ENCODE measurements at regions not wholly inside any gene's neighbourhood (a gene's known extent, or its start where the extent isn't known, plus 50 kb on each side); places are given as distances from the start of the nearest gene placed in this dataset.

DNA sequence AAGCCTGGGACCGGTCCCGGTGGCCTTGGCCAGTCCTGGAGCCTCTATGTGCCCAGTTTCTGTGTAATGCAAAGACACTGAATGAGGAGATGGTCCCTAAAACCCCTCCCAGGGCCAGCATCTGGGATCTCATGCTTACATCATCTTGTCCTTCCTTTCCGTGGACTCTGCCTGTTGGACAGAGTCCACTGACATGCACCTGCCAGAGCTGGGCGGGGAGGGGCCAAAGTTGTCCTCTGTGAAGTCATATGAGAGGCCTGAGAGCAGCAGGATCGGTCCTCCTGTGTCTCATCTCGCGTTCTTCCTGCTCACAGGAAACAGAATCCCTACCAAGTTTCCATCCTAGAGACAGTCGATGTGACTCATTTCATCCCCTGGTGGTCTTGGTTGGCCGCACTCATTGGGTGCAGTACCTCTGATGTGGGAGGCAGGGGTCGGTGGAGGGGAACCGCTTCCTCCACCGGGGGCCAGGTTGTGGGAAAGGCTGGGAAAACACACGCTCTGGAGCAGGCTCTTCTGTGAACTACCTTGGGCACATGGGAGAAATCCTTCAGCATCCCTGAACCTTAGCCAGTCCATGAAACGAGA is 389.6 kb upstream of the PODXL start:
- no peak for DNase-seq
- H3K4me1 Mint-ChIP-seq (ENCODE audit: low read depth, unreplicated experiment), result peaks cover 25% of the 10 kb centered on the region
- peaks cover 3% of the 10 kb centered on the region for H3K36me3 Mint-ChIP-seq (ENCODE audit: unreplicated experiment)
- H3K9me3 Mint-ChIP-seq (ENCODE audit: unreplicated experiment), result peaks cover 8% of the 10 kb centered on the region
- H3K27me3 Mint-ChIP-seq (ENCODE audit: unreplicated experiment), result peaks cover 8% of the 10 kb centered on the region
- TF ChIP-seq, protein P1, sequence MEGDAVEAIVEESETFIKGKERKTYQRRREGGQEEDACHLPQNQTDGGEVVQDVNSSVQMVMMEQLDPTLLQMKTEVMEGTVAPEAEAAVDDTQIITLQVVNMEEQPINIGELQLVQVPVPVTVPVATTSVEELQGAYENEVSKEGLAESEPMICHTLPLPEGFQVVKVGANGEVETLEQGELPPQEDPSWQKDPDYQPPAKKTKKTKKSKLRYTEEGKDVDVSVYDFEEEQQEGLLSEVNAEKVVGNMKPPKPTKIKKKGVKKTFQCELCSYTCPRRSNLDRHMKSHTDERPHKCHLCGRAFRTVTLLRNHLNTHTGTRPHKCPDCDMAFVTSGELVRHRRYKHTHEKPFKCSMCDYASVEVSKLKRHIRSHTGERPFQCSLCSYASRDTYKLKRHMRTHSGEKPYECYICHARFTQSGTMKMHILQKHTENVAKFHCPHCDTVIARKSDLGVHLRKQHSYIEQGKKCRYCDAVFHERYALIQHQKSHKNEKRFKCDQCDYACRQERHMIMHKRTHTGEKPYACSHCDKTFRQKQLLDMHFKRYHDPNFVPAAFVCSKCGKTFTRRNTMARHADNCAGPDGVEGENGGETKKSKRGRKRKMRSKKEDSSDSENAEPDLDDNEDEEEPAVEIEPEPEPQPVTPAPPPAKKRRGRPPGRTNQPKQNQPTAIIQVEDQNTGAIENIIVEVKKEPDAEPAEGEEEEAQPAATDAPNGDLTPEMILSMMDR (IDR thresholded peaks at IDR 0.05; ENCODE audit: partially characterized antibody, unreplicated experiment), result no peak
- H3K4me3 Mint-ChIP-seq (ENCODE audit: unreplicated experiment), result peak overlapping the region; percentile 39
- H3K27ac Mint-ChIP-seq (ENCODE audit: unreplicated experiment), result no peak overlapping the region

DNA sequence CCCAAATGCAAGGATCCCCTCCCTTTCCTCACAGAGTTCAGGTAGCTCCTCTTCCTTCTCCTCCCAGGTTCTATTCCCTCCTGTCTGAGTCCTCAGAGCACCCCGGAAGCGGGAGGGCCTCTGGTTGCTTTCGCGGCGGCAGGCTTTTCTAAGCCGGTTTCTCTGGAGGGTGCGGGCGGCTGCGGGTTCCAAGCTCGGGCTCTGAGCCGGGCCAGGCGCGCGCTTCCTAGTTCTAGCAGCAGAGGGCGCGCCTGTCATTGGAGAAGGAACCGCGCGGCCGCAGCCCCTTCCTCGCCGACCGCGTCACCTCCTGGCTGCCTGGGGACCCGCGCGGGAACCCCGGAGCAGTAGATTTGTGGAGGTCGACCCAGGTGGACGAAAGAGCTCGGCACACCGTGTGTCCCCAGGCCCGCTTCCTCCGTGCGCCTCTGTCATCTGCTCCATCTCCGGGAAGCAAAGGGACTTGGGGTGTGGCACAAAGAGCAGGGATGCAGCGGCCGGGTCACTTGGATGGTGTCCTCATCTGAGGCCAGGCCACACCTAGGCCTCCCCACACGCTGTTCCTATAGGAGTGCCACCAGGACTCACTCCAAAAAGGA is 389.0 kb upstream of the PODXL start:
- H3K36me3 Mint-ChIP-seq (ENCODE audit: unreplicated experiment), result no peaks in the 10 kb centered on the region
- H3K4me3 Mint-ChIP-seq (ENCODE audit: unreplicated experiment), result no peak overlapping the region
- TF ChIP-seq, protein P1 (IDR thresholded peaks at IDR 0.05; ENCODE audit: partially characterized antibody, unreplicated experiment), result peak; percentile 93
- peaks cover 8% of the 10 kb centered on the region for H3K9me3 Mint-ChIP-seq (ENCODE audit: unreplicated experiment)
- peak; percentile 87 for DNase-seq
- H3K4me1 Mint-ChIP-seq (ENCODE audit: low read depth, unreplicated experiment), result peaks cover 24% of the 10 kb centered on the region
- peaks cover 8% of the 10 kb centered on the region for H3K27me3 Mint-ChIP-seq (ENCODE audit: unreplicated experiment)
- no peak overlapping the region for H3K27ac Mint-ChIP-seq (ENCODE audit: unreplicated experiment)

DNA sequence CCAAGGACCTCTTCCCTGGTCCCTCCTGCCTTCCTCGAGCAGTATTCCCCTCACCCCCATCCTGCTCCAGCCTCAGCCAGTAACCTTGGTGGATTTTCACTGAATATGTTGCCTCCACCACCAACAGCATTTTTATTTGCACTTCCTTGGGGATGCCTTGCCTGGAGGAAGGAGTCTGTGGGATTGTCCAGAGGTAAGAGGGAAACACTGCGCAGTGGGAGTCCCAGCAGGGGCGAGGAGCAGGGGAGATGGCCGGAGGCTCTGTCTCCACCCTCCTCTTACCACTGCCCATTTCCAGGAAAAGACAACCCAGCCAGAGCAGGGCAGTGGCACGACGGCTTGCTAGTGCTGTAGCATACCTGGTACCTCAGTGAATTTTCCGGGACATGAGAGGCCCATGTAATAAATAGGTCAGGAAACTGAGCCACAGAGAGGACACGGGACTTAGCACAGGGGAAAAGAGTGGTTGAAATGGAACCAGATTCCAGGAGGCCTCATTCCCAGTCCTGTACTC is 388.2 kb upstream of the PODXL start:
- H3K27me3 Mint-ChIP-seq (ENCODE audit: unreplicated experiment), result peaks cover 11% of the 10 kb centered on the region

DNA sequence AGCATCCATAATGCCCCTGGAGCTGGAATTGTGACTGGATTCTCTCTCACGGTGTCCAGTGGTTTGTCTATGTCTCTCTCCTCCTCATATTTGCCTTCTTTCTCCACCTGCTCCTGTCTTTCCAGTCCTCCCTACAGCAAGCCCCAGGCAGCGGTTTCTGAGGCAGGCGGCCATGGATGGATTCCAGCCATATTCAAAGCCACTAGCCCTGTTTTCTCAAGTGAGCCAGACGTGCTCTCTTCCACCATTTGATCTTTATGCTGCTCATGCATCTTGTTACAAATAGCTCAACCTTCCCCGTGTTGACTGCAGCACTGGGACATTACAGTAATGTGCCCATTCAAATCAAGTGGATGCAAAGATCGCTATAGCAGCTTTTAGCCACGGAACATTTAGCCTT is 387.2 kb upstream of the PODXL start:
- Mint-ChIP-seq H3K27ac (ENCODE audit: unreplicated experiment) (no peak overlapping the region), H3K27me3 (ENCODE audit: unreplicated experiment) (peaks cover 11% of the 10 kb centered on the region), H3K4me3 (ENCODE audit: unreplicated experiment) (no peak overlapping the region), H3K36me3 (ENCODE audit: unreplicated experiment) (peaks cover 5% of the 10 kb centered on the region), H3K9me3 (ENCODE audit: unreplicated experiment) (peaks cover 6% of the 10 kb centered on the region), H3K4me1 (ENCODE audit: low read depth, unreplicated experiment) (peaks cover 11% of the 10 kb centered on the region)
- DNase-seq, result no peak
- TF ChIP-seq, protein P1 (IDR thresholded peaks at IDR 0.05; ENCODE audit: partially characterized antibody, unreplicated experiment), result no peak

More for the DNA sequence above, 388.2 kb upstream of the PODXL start:
- Mint-ChIP-seq H3K9me3 (ENCODE audit: unreplicated experiment) (peaks cover 8% of the 10 kb centered on the region), H3K4me3 (ENCODE audit: unreplicated experiment) (no peak overlapping the region), H3K36me3 (ENCODE audit: unreplicated experiment) (no peaks in the 10 kb centered on the region), H3K27ac (ENCODE audit: unreplicated experiment) (no peak overlapping the region), H3K4me1 (ENCODE audit: low read depth, unreplicated experiment) (peaks cover 18% of the 10 kb centered on the region)
- DNase-seq, result no peak
- TF ChIP-seq, protein P1 (IDR thresholded peaks at IDR 0.05; ENCODE audit: partially characterized antibody, unreplicated experiment), result no peak

DNA sequence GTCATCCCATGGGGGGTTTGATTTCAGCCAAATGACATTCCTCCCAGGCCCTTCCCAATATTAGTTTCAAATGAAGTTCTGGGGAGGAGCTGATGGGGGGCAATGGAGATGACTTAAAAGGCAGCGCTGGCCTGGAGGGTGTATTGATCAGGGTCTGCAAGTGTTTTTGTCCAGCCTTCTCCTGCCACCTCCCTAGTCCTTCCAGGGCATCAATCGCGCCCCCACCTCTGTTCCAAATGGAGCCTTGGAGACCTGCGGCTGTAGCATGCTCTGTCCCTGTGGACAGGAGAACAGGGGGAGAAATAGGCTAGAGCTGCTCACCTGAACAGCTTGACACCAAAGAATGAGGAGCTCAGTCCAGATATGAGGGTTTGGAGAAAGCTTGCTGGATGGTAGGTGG is 386.8 kb upstream of the PODXL start:
- H3K4me3 Mint-ChIP-seq (ENCODE audit: unreplicated experiment), result no peak overlapping the region
- TF ChIP-seq, protein P1 (IDR thresholded peaks at IDR 0.05; ENCODE audit: partially characterized antibody, unreplicated experiment), result no peak
- peaks cover 9% of the 10 kb centered on the region for H3K27me3 Mint-ChIP-seq (ENCODE audit: unreplicated experiment)
- DNase-seq, result no peak
- no peak overlapping the region for H3K27ac Mint-ChIP-seq (ENCODE audit: unreplicated experiment)
- peaks cover 7% of the 10 kb centered on the region for H3K4me1 Mint-ChIP-seq (ENCODE audit: low read depth, unreplicated experiment)
- peaks cover 6% of the 10 kb centered on the region for H3K9me3 Mint-ChIP-seq (ENCODE audit: unreplicated experiment)
- peaks cover 5% of the 10 kb centered on the region for H3K36me3 Mint-ChIP-seq (ENCODE audit: unreplicated experiment)
